ENCODE measurements at regions not wholly inside any gene's neighbourhood (a gene's known extent, or its start where the extent isn't known, plus 50 kb on each side); places are given as distances from the start of the nearest gene placed in this dataset.

- Histone ChIP-seq H3K27me3 (no peaks in the 10 kb centered on the region), H3K36me3 (replicated peaks in 1 of 2; ENCODE audit: insufficient read depth in 1 of 2, low read depth in 2 of 2) (no peaks in the 10 kb centered on the region), H3K9me3 (no peaks in the 10 kb centered on the region), H3K4me3 (no peak overlapping the region), H3K4me1 (no peaks in the 10 kb centered on the region), H3K27ac (no peak overlapping the region)
- no peak for DNase-seq
- no peak for ATAC-seq
- TF ChIP-seq POLR2A (IDR thresholded peaks at IDR 0.05): no peak
- TF ChIP-seq, protein P1, sequence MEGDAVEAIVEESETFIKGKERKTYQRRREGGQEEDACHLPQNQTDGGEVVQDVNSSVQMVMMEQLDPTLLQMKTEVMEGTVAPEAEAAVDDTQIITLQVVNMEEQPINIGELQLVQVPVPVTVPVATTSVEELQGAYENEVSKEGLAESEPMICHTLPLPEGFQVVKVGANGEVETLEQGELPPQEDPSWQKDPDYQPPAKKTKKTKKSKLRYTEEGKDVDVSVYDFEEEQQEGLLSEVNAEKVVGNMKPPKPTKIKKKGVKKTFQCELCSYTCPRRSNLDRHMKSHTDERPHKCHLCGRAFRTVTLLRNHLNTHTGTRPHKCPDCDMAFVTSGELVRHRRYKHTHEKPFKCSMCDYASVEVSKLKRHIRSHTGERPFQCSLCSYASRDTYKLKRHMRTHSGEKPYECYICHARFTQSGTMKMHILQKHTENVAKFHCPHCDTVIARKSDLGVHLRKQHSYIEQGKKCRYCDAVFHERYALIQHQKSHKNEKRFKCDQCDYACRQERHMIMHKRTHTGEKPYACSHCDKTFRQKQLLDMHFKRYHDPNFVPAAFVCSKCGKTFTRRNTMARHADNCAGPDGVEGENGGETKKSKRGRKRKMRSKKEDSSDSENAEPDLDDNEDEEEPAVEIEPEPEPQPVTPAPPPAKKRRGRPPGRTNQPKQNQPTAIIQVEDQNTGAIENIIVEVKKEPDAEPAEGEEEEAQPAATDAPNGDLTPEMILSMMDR (IDR thresholded peaks at IDR 0.05): no peak
- WGBS, 2 donors: 29 to 78% methylated on average over 1 of the region's 1 CpG
- intact Hi-C loops (cut with DNase I): no loop called here
Measured at GRCh38 chr11:60633645-60634044, 65.8 kb upstream of the MS4A8 start.

DNA sequence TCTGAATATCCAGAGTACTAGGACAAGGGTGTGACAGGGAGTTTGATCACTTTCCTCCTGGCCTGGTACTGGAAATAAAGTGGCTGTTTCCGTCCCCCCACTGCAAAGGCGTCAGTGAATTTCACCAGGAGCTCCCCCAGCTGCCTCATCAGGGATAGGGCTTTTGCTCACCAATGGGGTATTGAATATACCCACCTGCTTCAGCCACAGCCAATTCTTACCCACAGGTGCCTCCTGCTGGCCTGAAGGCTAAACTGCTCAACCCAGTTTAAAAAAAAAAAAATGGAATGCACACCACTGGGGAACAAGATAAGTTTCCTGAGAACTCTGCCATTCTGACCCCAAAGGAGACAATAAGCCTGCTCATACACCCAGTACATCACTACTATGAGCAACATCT lies 65.3 kb upstream of the MS4A8 start:
- DNase-seq: no peak
- no peaks in the 10 kb centered on the region for H3K36me3 ChIP-seq (replicated peaks in 1 of 2; ENCODE audit: insufficient read depth in 1 of 2, low read depth in 2 of 2)
- WGBS, 2 donors: 67% methylated on average over 2 of the region's 2 CpGs; no CpG with 5 or more reads in 1 of the 2 donors
- no peaks in the 10 kb centered on the region for H3K4me1 ChIP-seq
- no peak overlapping the region for H3K4me3 ChIP-seq
- intact Hi-C loops (cut with DNase I): no loop called here
- no peaks in the 10 kb centered on the region for H3K9me3 ChIP-seq
- no peaks in the 10 kb centered on the region for H3K27me3 ChIP-seq
- no peak for TF ChIP-seq POLR2A (IDR thresholded peaks at IDR 0.05)
- TF ChIP-seq, protein P1 (IDR thresholded peaks at IDR 0.05): peak in 1 of 7 experiments; percentile 13
- no peak for ATAC-seq
- H3K27ac ChIP-seq: no peak overlapping the region

- TF ChIP-seq, protein P1 (IDR thresholded peaks at IDR 0.05): no peak
- no peak for TF ChIP-seq POLR2A (IDR thresholded peaks at IDR 0.05)
- Histone ChIP-seq H3K4me3 (no peak overlapping the region), H3K9me3 (no peaks in the 10 kb centered on the region), H3K27me3 (no peaks in the 10 kb centered on the region), H3K27ac (no peak overlapping the region), H3K4me1 (no peaks in the 10 kb centered on the region), H3K36me3 (replicated peaks in 1 of 2; ENCODE audit: insufficient read depth in 1 of 2, low read depth in 2 of 2) (no peaks in the 10 kb centered on the region)
- intact Hi-C loops (cut with DNase I): no loop called here
- 86 to 91% methylated on average over 3 of the region's 3 CpGs for WGBS, 2 donors
- ATAC-seq (no peak), DNase-seq (no peak)
Measured at GRCh38 chr11:60641940-60642339, 57.5 kb upstream of the MS4A8 start.

- no peaks in the 10 kb centered on the region for H3K36me3 ChIP-seq (replicated peaks in 1 of 2; ENCODE audit: insufficient read depth in 1 of 2, low read depth in 2 of 2)
- no peak overlapping the region for H3K27ac ChIP-seq
- no peaks in the 10 kb centered on the region for H3K4me1 ChIP-seq
- 62 to 69% methylated on average over 15 to 25 of the region's 28 CpGs for WGBS, 2 donors
- no peaks in the 10 kb centered on the region for H3K9me3 ChIP-seq
- no peak overlapping the region for H3K4me3 ChIP-seq
- no peak for ATAC-seq
- no peak for TF ChIP-seq POLR2A (IDR thresholded peaks at IDR 0.05)
- TF ChIP-seq, protein P1 (IDR thresholded peaks at IDR 0.05): no peak
- no peaks in the 10 kb centered on the region for H3K27me3 ChIP-seq
- intact Hi-C loops (cut with DNase I): no loop called here
- no peak for DNase-seq
Measured at GRCh38 chr11:60647087-60647486, 52.3 kb upstream of the MS4A8 start.
